ENCODE measurements at regions not wholly inside any gene's neighbourhood (a gene's known extent, or its start where the extent isn't known, plus 50 kb on each side); places are given as distances from the start of the nearest gene placed in this dataset.

- no peaks in the 10 kb centered on the region for H3K4me1 Mint-ChIP-seq (ENCODE audit: low read depth)
- H3K4me3 Mint-ChIP-seq: no peak overlapping the region
- H3K9me3 Mint-ChIP-seq: peaks cover 9% of the 10 kb centered on the region
- intact Hi-C loops (cut with micrococcal nuclease): no loop called here
- no peak overlapping the region for H3K27ac Mint-ChIP-seq
- H3K36me3 Mint-ChIP-seq (ENCODE audit: low read depth): no peaks in the 10 kb centered on the region
- H3K27me3 Mint-ChIP-seq: no peaks in the 10 kb centered on the region
Observed at GRCh38 chrX:121782976-121783375, 735.6 kb downstream of the GLUD2 start.

GRCh38 chrX:121802881-121803412 is 755.5 kb downstream of the GLUD2 start:
- H3K9me3 Mint-ChIP-seq: peaks cover 9% of the 10 kb centered on the region

GRCh38 chrX:121823406-121823805 is 776.0 kb downstream of the GLUD2 start:
- H3K36me3 Mint-ChIP-seq (ENCODE audit: low read depth): no peaks in the 10 kb centered on the region
- no peaks in the 10 kb centered on the region for H3K9me3 Mint-ChIP-seq
- intact Hi-C loops (cut with micrococcal nuclease): no loop called here
- no peak overlapping the region for H3K27ac Mint-ChIP-seq
- no peaks in the 10 kb centered on the region for H3K4me1 Mint-ChIP-seq (ENCODE audit: low read depth)
- no peak overlapping the region for H3K4me3 Mint-ChIP-seq
- H3K27me3 Mint-ChIP-seq: no peaks in the 10 kb centered on the region

More at GRCh38 chrX:121802881-121803412, 755.5 kb downstream of the GLUD2 start:
- H3K4me3 Mint-ChIP-seq: no peak overlapping the region
- no peaks in the 10 kb centered on the region for H3K27me3 Mint-ChIP-seq
- no peaks in the 10 kb centered on the region for H3K4me1 Mint-ChIP-seq (ENCODE audit: low read depth)
- no peaks in the 10 kb centered on the region for H3K36me3 Mint-ChIP-seq (ENCODE audit: low read depth)
- intact Hi-C loops (cut with micrococcal nuclease): no loop called here
- H3K27ac Mint-ChIP-seq: no peak overlapping the region

DNA sequence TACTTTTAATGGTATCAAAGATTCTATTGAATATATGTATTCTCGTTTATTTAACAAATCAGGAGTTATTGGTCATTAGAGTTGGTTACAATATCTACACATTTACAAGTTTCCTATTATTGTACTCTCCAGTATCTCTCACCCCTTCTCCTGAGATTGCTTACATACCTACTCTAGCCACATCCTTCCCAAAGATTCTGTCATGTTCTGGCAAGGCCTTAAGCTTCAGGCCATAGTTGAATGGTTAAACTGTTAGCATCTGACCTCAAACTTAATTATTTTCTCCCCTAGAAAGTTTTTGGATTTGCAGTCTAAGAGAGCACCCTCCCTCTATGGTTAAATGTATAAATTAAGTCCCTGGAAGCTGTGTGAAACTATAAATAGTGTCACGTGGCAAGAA is 784.2 kb downstream of the GLUD2 start:
- intact Hi-C loops (cut with micrococcal nuclease): no loop called here
- H3K4me1 Mint-ChIP-seq (ENCODE audit: low read depth): no peaks in the 10 kb centered on the region
- H3K27me3 Mint-ChIP-seq: no peaks in the 10 kb centered on the region
- H3K9me3 Mint-ChIP-seq: peaks cover 6% of the 10 kb centered on the region
- no peak overlapping the region for H3K4me3 Mint-ChIP-seq
- H3K36me3 Mint-ChIP-seq (ENCODE audit: low read depth): no peaks in the 10 kb centered on the region
- H3K27ac Mint-ChIP-seq: no peak overlapping the region

GRCh38 chrX:121832446-121832845 is 785.0 kb downstream of the GLUD2 start:
- intact Hi-C loops (cut with micrococcal nuclease): no loop called here
- Mint-ChIP-seq H3K9me3 (peaks cover 6% of the 10 kb centered on the region), H3K36me3 (ENCODE audit: low read depth) (no peaks in the 10 kb centered on the region), H3K27me3 (no peaks in the 10 kb centered on the region), H3K27ac (no peak overlapping the region), H3K4me3 (no peak overlapping the region), H3K4me1 (ENCODE audit: low read depth) (no peaks in the 10 kb centered on the region)

- H3K4me1 Mint-ChIP-seq (ENCODE audit: low read depth): no peaks in the 10 kb centered on the region
- no peaks in the 10 kb centered on the region for H3K36me3 Mint-ChIP-seq (ENCODE audit: low read depth)
- no peak overlapping the region for H3K27ac Mint-ChIP-seq
- intact Hi-C loops (cut with micrococcal nuclease): no loop called here
- no peaks in the 10 kb centered on the region for H3K27me3 Mint-ChIP-seq
- no peak overlapping the region for H3K4me3 Mint-ChIP-seq
- H3K9me3 Mint-ChIP-seq: peaks cover 6% of the 10 kb centered on the region
Observed at GRCh38 chrX:121836000-121836399, 788.6 kb downstream of the GLUD2 start.

GRCh38 chrX:121851033-121851432 is 803.6 kb downstream of the GLUD2 start:
- no peaks in the 10 kb centered on the region for H3K36me3 Mint-ChIP-seq (ENCODE audit: low read depth)
- H3K9me3 Mint-ChIP-seq: peaks cover 20% of the 10 kb centered on the region
- intact Hi-C loops (cut with micrococcal nuclease): no loop called here
- H3K27me3 Mint-ChIP-seq: no peaks in the 10 kb centered on the region
- H3K4me3 Mint-ChIP-seq: no peak overlapping the region
- no peak overlapping the region for H3K27ac Mint-ChIP-seq
- H3K4me1 Mint-ChIP-seq (ENCODE audit: low read depth): no peaks in the 10 kb centered on the region

GRCh38 chrX:121853762-121854613 is 806.6 kb downstream of the GLUD2 start:
- Mint-ChIP-seq H3K4me1 (ENCODE audit: low read depth) (no peaks in the 10 kb centered on the region), H3K36me3 (ENCODE audit: low read depth) (no peaks in the 10 kb centered on the region), H3K27me3 (no peaks in the 10 kb centered on the region), H3K4me3 (no peak overlapping the region), H3K9me3 (peaks cover 5% of the 10 kb centered on the region), H3K27ac (no peak overlapping the region)
- intact Hi-C loops (cut with micrococcal nuclease): no loop called here

DNA sequence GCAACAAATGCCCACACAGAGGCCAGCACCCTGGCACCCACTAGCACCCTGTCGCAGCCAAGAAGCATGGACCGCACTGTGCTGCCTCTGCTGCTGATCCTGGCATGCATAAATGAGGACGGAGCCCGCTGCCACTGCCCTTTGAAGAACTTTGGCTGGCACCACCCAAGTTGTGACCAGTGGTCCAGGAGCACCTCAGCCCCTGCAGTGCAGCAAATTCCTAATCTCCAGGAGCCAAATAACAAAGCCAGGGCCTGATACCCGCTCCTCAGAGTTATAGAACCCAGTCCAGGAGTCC is 807.2 kb downstream of the GLUD2 start:
- intact Hi-C loops (cut with micrococcal nuclease): no loop called here
- H3K36me3 Mint-ChIP-seq (ENCODE audit: low read depth): no peaks in the 10 kb centered on the region
- no peaks in the 10 kb centered on the region for H3K4me1 Mint-ChIP-seq (ENCODE audit: low read depth)
- H3K27ac Mint-ChIP-seq: no peak overlapping the region
- no peak overlapping the region for H3K4me3 Mint-ChIP-seq
- H3K27me3 Mint-ChIP-seq: no peaks in the 10 kb centered on the region
- H3K9me3 Mint-ChIP-seq: no peaks in the 10 kb centered on the region

DNA sequence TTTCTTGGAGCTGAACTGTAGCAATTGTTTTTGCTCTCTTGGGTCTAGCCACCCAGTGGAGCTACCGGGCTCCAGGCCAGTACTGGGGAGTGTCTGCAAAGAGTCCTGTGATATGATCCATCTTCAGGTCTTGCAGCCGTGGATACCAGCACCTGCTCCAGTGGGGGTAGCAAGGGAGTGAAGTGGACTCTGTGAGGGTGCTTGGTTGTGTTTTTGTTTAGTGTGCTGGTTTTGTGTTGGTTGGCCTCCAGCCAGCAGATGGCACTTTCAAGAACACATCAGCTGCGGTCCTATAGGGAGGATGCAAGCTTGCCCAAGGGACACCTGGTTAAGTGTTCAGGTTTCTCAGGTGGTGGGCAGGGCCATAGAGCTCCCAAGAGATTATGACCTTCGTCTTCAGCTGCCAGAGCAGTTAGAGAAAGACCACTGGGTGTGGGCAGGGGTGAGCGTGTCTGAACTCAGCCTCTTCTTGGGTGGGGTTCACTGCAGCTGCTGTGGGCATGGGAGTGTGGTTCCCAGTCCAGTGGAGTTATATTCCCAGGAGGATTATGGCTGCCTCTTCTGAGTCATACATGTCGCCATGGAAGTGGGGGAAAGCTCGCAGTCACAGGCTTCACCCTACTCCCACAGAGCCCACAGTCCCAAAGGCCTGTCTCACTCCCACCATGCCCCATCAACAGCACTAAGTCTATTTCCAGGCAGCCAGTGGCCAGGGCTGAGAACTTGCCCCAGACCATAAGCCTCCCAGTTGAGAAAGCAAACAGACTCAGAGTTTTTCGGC is 811.6 kb downstream of the GLUD2 start:
- Mint-ChIP-seq H3K27me3 (no peaks in the 10 kb centered on the region), H3K36me3 (ENCODE audit: low read depth) (no peaks in the 10 kb centered on the region), H3K4me1 (ENCODE audit: low read depth) (no peaks in the 10 kb centered on the region), H3K9me3 (no peaks in the 10 kb centered on the region), H3K4me3 (no peak overlapping the region), H3K27ac (no peak overlapping the region)
- intact Hi-C loops (cut with micrococcal nuclease): no loop called here

- H3K36me3 Mint-ChIP-seq (ENCODE audit: low read depth): no peaks in the 10 kb centered on the region
- intact Hi-C loops (cut with micrococcal nuclease): no loop called here
- no peak overlapping the region for H3K4me3 Mint-ChIP-seq
- H3K9me3 Mint-ChIP-seq: no peaks in the 10 kb centered on the region
- H3K27me3 Mint-ChIP-seq: no peaks in the 10 kb centered on the region
- H3K4me1 Mint-ChIP-seq (ENCODE audit: low read depth): no peaks in the 10 kb centered on the region
- no peak overlapping the region for H3K27ac Mint-ChIP-seq
Observed at GRCh38 chrX:121863976-121864375, 816.6 kb downstream of the GLUD2 start.

DNA sequence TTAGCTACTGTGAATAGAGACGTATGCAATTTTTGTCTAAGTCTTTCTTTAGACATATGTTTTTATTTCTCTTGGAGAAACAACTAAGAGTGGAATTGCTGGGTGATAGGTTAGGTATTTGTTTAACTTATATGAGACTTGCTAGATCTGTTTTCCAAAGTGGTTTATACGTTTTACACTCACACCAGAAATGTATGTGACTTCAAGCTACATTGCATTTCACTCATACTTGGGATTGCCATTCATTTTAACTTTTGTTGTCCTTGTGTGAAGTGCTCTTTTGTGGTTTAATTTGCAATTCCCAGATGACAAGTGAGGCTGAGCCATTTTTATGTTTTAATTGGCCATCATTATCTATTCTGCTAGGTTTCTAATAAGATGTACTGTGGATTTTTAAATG is 817.2 kb downstream of the GLUD2 start:
- intact Hi-C loops (cut with micrococcal nuclease): no loop called here
- H3K4me1 Mint-ChIP-seq (ENCODE audit: low read depth): no peaks in the 10 kb centered on the region
- H3K27ac Mint-ChIP-seq: no peak overlapping the region
- no peaks in the 10 kb centered on the region for H3K36me3 Mint-ChIP-seq (ENCODE audit: low read depth)
- H3K27me3 Mint-ChIP-seq: no peaks in the 10 kb centered on the region
- no peak overlapping the region for H3K4me3 Mint-ChIP-seq
- no peaks in the 10 kb centered on the region for H3K9me3 Mint-ChIP-seq

DNA sequence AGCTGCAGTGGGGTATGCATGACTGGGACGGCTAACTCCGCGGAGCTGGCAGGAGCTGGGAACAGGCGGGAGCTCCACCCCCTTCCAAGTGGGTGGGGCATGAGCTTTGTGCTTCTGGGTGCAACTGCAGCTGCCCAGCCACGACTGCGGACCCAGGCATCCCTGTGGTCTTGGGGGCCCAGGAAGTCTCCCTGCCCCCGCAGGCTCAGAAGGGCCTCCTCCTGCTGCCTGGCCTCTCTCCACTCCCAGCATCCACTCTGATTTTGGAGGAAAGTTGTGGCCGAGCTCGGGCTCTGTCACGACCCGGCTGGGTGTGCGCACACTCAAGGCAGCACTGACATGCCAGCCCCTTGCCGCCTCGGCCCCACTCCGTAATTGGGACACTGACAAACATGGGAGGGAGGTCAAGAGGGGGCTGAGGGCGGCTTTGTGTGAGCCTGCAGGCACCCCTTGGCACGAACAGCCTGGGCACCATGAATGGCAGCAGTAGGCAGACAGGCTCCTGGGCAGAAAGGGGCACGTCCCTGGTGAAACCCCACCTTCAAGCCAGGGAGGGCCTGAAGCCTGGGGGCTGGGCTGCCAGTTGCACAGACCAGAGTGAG is 822.6 kb downstream of the GLUD2 start:
- no peak overlapping the region for H3K4me3 Mint-ChIP-seq
- no peaks in the 10 kb centered on the region for H3K27me3 Mint-ChIP-seq
- H3K36me3 Mint-ChIP-seq (ENCODE audit: low read depth): no peaks in the 10 kb centered on the region
- H3K9me3 Mint-ChIP-seq: no peaks in the 10 kb centered on the region
- H3K27ac Mint-ChIP-seq: no peak overlapping the region
- H3K4me1 Mint-ChIP-seq (ENCODE audit: low read depth): no peaks in the 10 kb centered on the region
- intact Hi-C loops (cut with micrococcal nuclease): no loop called here

- no peaks in the 10 kb centered on the region for H3K36me3 Mint-ChIP-seq (ENCODE audit: low read depth)
- no peaks in the 10 kb centered on the region for H3K9me3 Mint-ChIP-seq
- no peaks in the 10 kb centered on the region for H3K4me1 Mint-ChIP-seq (ENCODE audit: low read depth)
- no peaks in the 10 kb centered on the region for H3K27me3 Mint-ChIP-seq
- no peak overlapping the region for H3K4me3 Mint-ChIP-seq
- intact Hi-C loops (cut with micrococcal nuclease): no loop called here
- H3K27ac Mint-ChIP-seq: no peak overlapping the region
Observed at GRCh38 chrX:121871122-121871521, 823.7 kb downstream of the GLUD2 start.
